ENCODE measurements at regions not wholly inside any gene's neighbourhood (a gene's known extent, or its start where the extent isn't known, plus 50 kb on each side); places are given as distances from the start of the nearest gene placed in this dataset.

- DNase-seq, result no peak
Measured at GRCh38 chr5:117252566-117252965, 677.9 kb upstream of the SEMA6A start.

- DNase-seq, result no peak
Measured at GRCh38 chr5:117249086-117249815, 674.6 kb upstream of the SEMA6A start.

DNA sequence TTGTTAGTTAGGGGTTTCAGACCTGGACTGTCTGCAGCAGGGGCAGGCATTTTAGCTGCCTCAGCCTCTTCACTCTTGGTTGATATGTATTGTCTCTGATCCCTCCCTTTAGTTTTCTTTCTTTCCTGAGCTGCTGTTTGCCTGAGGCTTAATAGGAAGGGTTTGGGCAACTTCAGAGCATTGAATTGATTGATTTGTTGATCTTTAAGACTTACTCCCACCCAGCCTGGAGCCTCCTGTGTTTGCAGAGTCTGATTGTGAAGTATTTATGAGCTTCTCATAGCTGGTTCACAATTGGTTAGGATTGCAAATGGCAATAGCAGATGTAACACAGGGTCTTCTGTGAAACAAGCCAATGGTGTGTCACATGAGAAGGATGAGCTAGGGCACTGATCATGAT lies 671.8 kb upstream of the SEMA6A start:
- no peak for DNase-seq

- DNase-seq, result no peak
Measured at GRCh38 chr5:117245130-117245529, 670.5 kb upstream of the SEMA6A start.

GRCh38 chr5:117242028-117242427 lies 667.4 kb upstream of the SEMA6A start:
- no peak for DNase-seq

GRCh38 chr5:117236941-117237340 lies 662.3 kb upstream of the SEMA6A start:
- no peak for DNase-seq

DNA sequence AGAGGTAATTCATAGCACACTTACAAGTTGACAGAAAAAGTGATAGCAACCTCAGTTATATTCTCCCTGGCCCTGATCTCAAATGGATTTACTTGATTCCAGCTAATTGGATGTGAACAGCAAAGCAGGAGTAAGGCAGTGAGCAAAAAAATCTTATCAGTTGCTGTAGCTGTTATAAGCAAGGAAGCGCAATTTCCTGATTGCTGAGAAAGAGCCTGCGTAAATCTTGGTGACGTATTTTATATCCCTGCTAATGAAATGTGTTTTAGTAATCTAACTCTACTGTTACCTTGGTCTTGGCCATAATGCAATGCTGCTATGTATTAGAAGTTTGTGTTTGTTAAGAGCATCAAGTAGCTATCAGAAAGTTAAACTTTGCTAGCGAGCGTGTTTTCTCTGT lies 661.2 kb upstream of the SEMA6A start:
- DNase-seq, result no peak

GRCh38 chr5:117230375-117230774 lies 655.8 kb upstream of the SEMA6A start:
- DNase-seq, result no peak

- DNase-seq, result no peak
Measured at GRCh38 chr5:117220730-117221129, 646.1 kb upstream of the SEMA6A start.

DNA sequence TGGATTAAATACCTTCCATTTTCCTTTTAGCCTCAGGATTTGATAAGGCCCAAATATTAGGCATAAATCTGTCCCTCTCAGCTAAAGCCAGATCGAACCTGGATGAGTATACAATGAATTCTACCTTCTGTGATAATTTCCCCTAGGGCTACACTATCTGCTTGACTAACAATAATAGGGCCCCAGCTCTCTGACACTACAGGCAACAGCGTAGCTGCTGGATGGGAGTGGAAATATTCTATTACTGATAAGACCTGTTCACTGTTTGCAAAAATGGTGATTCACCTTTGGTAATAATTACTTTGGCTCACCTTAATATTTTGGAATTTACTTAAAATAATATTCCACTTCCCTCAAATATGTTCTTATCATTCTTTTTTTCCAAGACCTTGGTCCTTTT lies 644.2 kb upstream of the SEMA6A start:
- no peak for DNase-seq

GRCh38 chr5:117212866-117213265 lies 638.2 kb upstream of the SEMA6A start:
- no peak for DNase-seq

DNA sequence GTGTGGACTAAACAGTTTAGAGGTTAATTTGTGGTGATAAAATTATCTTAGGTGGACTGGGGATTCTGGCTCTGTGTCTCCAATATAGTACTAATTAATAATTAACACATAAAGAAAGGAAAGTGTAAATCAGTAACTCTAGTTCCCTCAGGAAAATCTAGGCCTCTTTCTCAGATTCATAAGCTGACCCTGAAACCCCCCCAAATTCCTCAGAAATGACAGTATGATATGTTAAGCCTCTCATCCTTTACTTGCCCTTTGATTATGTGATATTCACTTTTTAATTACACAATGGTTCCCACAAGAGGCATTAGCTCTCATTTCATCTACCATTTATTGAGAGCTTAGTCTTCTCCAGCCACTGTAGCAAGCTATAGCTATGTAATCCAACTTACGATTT lies 636.2 kb upstream of the SEMA6A start:
- DNase-seq, result no peak

DNA sequence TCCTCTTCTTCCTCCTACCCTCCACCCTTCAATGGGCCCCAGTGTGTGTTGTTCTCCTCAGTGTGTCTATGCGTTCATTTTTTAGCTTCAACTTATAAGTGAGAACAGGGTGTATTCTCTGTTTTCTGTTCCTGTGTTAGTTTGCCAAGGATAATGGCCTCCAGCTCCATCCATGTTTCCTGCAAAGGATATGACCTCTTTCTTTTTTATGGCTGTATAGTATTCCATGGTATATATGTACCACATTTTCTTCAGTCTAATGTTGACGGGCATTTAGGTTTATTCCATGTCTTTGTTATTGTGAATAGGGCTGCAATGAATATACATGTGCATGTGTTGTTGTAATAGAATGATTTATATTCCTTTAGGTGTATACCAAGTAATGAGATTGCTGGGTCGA lies 634.9 kb upstream of the SEMA6A start:
- no peak for DNase-seq

GRCh38 chr5:117207088-117207668 lies 632.6 kb upstream of the SEMA6A start:
- no peak for DNase-seq

DNA sequence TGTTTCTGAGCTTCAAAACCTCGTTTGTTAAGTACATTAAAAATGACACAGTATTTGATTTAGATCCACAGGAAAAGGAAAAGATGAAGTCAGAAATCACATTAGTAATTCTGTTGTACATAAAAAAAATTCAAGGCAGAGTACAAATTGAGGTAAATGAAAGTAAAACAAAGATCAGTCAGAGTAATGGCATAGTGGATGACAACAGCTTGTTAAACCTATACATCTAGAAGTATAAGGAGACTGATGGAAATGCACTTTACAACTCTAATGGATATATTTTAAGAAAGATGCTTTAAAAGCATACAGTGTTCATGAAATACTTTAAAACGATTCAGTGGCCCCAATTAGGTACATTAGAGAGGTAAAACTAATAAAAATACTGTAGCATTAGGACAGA lies 631.3 kb upstream of the SEMA6A start:
- DNase-seq, result no peak

DNA sequence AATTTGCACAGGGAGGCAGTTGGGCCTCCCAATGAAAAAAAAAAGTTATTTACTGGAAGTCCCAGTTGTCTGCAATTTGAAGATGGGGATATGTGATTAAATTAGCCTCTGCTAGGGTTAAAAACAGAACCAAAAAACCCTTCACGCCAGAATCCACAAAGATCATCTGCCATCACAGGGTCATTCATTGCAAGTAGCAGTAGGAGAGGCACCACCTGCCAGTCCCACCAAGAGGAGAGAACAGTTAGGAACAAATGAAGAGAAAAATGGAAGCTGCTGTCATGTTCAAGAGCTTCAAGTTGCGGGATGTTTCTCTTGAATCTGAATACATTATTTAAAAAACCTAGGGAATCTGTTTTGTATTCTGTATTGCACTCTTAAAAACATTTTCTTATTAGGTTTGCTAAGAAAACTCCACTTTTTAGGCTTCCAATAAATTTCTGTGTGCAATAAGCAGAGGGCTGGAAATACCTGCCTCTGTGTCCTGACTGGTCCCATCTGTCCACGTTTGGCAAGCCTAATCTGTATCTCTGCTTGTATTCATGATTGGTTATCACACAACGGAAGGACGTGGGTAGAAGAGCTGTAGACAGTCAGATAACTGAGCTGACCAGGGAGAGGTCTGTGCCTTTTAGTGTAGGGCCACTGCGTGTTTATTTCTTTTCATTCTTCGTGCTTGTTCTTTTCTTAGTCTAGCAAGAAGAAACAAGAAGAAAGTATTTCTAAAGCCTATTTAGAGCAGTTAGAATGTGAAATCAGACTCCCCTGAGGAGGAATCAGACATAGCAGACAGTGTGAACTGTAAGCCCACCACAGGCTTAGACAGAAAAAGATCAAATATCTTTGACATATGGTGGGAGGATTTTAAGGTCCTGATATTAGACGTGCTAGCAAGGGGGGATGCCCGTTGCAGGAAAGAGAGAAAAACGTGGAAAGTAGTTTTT lies 630.6 kb upstream of the SEMA6A start:
- no peak for DNase-seq

GRCh38 chr5:117204404-117204803 lies 629.8 kb upstream of the SEMA6A start:
- no peak for DNase-seq

GRCh38 chr5:117203584-117203983 lies 629.0 kb upstream of the SEMA6A start:
- no peak for DNase-seq

- DNase-seq, result no peak
Measured at GRCh38 chr5:117201001-117201400, 626.4 kb upstream of the SEMA6A start.

- no peak for DNase-seq
Measured at GRCh38 chr5:117195076-117195475, 620.5 kb upstream of the SEMA6A start.

- DNase-seq, result no peak
Measured at GRCh38 chr5:117191251-117191650, 616.6 kb upstream of the SEMA6A start.

DNA sequence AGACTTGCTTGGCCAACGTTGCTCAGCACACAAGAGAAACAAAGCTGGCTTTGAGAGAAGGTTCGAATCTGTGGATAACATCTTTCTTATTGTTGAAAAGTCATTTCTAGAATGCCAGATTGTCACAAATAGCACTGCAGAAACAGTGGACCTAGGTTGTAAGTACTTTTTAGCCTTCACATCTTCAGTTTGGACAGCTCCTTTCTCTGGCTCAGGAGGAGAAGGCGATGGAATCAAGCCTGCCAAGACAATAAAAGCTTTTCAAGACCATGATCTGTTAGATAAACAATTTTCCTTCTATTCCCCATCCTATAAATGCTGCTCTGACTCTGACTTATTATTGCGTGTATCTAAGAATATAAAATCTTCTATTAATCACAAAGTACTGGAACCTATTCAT lies 615.2 kb upstream of the SEMA6A start:
- DNase-seq, result no peak

GRCh38 chr5:117188211-117188610 lies 613.6 kb upstream of the SEMA6A start:
- no peak for DNase-seq

DNA sequence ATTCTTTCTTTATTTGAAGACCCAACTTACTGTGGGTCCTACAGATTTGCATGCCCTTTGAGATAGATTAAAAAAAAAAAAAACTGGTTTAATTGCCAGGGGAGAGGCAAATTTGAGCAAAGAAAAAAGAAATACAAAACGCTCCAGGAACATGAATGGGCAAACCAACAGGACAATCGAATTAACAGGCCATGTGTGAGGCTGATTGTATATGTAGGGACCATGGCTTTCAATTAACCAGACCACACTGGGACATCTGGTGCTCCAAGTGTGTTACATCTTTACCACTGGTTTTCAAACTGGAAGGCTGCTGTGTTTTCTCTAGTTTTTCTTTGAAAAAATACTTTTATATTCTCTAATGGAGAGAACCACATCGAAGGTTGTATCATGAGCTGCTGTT lies 612.1 kb upstream of the SEMA6A start:
- no peak for DNase-seq

Measured in NCI-H2107 (cell line).